ENCODE measurements at regions not wholly inside any gene's neighbourhood (a gene's known extent, or its start where the extent isn't known, plus 50 kb on each side); places are given as distances from the start of the nearest gene placed in this dataset.

GRCh38 chr7:25726781-25727311, 425.2 kb upstream of the NFE2L3 start:
- Histone ChIP-seq H3K27me3 (ENCODE audit: low read depth) (no peaks in the 10 kb centered on the region), H3K9me3 (replicated peaks) (no peaks in the 10 kb centered on the region), H3K27ac (replicated peaks) (no peak overlapping the region), H3K4me3 (no peak overlapping the region), H3K4me1 (peaks cover 18% of the 10 kb centered on the region), H3K36me3 (no peaks in the 10 kb centered on the region)
- no peak for DNase-seq
- intact Hi-C loops (cut with micrococcal nuclease): no loop called here
- no peak for TF ChIP-seq CTCF (IDR thresholded peaks at IDR 0.05; ENCODE audit: borderline replicate concordance)

GRCh38 chr7:25727446-25727845, 424.6 kb upstream of the NFE2L3 start:
- intact Hi-C loops (cut with micrococcal nuclease): no loop called here
- Histone ChIP-seq H3K27me3 (ENCODE audit: low read depth) (no peaks in the 10 kb centered on the region), H3K4me3 (no peak overlapping the region), H3K9me3 (replicated peaks) (no peaks in the 10 kb centered on the region), H3K36me3 (no peaks in the 10 kb centered on the region), H3K4me1 (peaks cover 18% of the 10 kb centered on the region), H3K27ac (replicated peaks) (no peak overlapping the region)
- no peak for DNase-seq
- no peak for TF ChIP-seq CTCF (IDR thresholded peaks at IDR 0.05; ENCODE audit: borderline replicate concordance)

- TF ChIP-seq CTCF (IDR thresholded peaks at IDR 0.05; ENCODE audit: borderline replicate concordance): no peak
- Histone ChIP-seq H3K27me3 (ENCODE audit: low read depth) (no peaks in the 10 kb centered on the region), H3K4me3 (no peak overlapping the region), H3K36me3 (no peaks in the 10 kb centered on the region), H3K9me3 (replicated peaks) (no peaks in the 10 kb centered on the region), H3K4me1 (peaks cover 18% of the 10 kb centered on the region), H3K27ac (replicated peaks) (no peak overlapping the region)
- intact Hi-C loops (cut with micrococcal nuclease): no loop called here
- no peak for DNase-seq
These were observed 424.1 kb upstream of the NFE2L3 start for GRCh38 chr7:25727876-25728275.

GRCh38 chr7:25731068-25731845, 420.7 kb upstream of the NFE2L3 start:
- no peak for DNase-seq
- Histone ChIP-seq H3K4me1 (peaks cover 6% of the 10 kb centered on the region), H3K27ac (replicated peaks) (peak overlapping the region; percentile 69), H3K4me3 (no peak overlapping the region), H3K36me3 (no peaks in the 10 kb centered on the region), H3K27me3 (ENCODE audit: low read depth) (peaks cover 5% of the 10 kb centered on the region), H3K9me3 (replicated peaks) (no peaks in the 10 kb centered on the region)
- intact Hi-C loops (cut with micrococcal nuclease): no loop called here
- no peak for TF ChIP-seq CTCF (IDR thresholded peaks at IDR 0.05; ENCODE audit: borderline replicate concordance)

GRCh38 chr7:25731846-25732245, 420.2 kb upstream of the NFE2L3 start:
- Histone ChIP-seq H3K4me1 (peaks cover 6% of the 10 kb centered on the region), H3K4me3 (no peak overlapping the region), H3K9me3 (replicated peaks) (no peaks in the 10 kb centered on the region), H3K27me3 (ENCODE audit: low read depth) (peaks cover 8% of the 10 kb centered on the region), H3K36me3 (no peaks in the 10 kb centered on the region), H3K27ac (replicated peaks) (peak overlapping the region; percentile 69)
- no peak for DNase-seq
- no peak for TF ChIP-seq CTCF (IDR thresholded peaks at IDR 0.05; ENCODE audit: borderline replicate concordance)
- intact Hi-C loops (cut with micrococcal nuclease): no loop called here

All from left ventricle myocardium inferior (tissue), 1 donor.